Kidney epithelial cell (primary cell): ENCODE measurements at regions not wholly inside any gene's neighbourhood (a gene's known extent, or its start where the extent isn't known, plus 50 kb on each side); places are given as distances from the start of the nearest gene placed in this dataset.

Experiments
- DNase-seq: peaks from one replicate; pipeline ENCODE4 v3.0.0-alpha.2; 2010; ENCODE audit warnings: low read depth
- H3K27me3 ChIP-seq: 2 replicates; pipeline ENCODE4 v1.6.0; 2011; ENCODE audit warnings: low read length; ENCODE audit not compliant: control insufficient read depth, insufficient read depth
- H3K36me3 ChIP-seq: 2 replicates; pipeline ENCODE4 v1.5.1; 2011; ENCODE audit warnings: low read length; ENCODE audit not compliant: control insufficient read depth, insufficient read depth
- H3K4me3 ChIP-seq: 2 replicates; pipeline ENCODE4 v1.5.1; 2011; ENCODE audit warnings: low read depth, mild to moderate bottlenecking, control low read depth, low read length
- CTCF ChIP-seq: IDR thresholded peaks from 2 replicates; pipeline ENCODE4 v1.5.1; 2011; ENCODE audit warnings: mild to moderate bottlenecking, moderate library complexity, low read length, control low read depth, inconsistent platforms; ENCODE audit not compliant: insufficient read depth, poor library complexity, severe bottlenecking

- DNase-seq: no peak
- no peaks in the 10 kb centered on the region for H3K36me3 ChIP-seq
- TF ChIP-seq CTCF: no peak
- H3K4me3 ChIP-seq: no peak overlapping the region
- no peaks in the 10 kb centered on the region for H3K27me3 ChIP-seq
These were observed 950.7 kb upstream of the PRR20A start for GRCh38 chr13:56189978-56190377.

- Histone ChIP-seq H3K27me3 (no peaks in the 10 kb centered on the region), H3K4me3 (no peak overlapping the region), H3K36me3 (no peaks in the 10 kb centered on the region)
- no peak for DNase-seq
- no peak for TF ChIP-seq CTCF
These were observed 942.4 kb upstream of the PRR20A start for GRCh38 chr13:56198350-56198749.

- no peak for DNase-seq
- no peak overlapping the region for H3K4me3 ChIP-seq
- no peaks in the 10 kb centered on the region for H3K27me3 ChIP-seq
- TF ChIP-seq CTCF: no peak
- no peaks in the 10 kb centered on the region for H3K36me3 ChIP-seq
These were observed 938.9 kb upstream of the PRR20A start for GRCh38 chr13:56201834-56202233.

GRCh38 chr13:56216221-56216620, 924.5 kb upstream of the PRR20A start:
- DNase-seq: no peak
- no peak for TF ChIP-seq CTCF
- no peaks in the 10 kb centered on the region for H3K36me3 ChIP-seq
- no peaks in the 10 kb centered on the region for H3K27me3 ChIP-seq
- H3K4me3 ChIP-seq: no peak overlapping the region

GRCh38 chr13:56247692-56248091, 893.0 kb upstream of the PRR20A start:
- DNase-seq: no peak
- no peak for TF ChIP-seq CTCF
- H3K27me3 ChIP-seq: no peaks in the 10 kb centered on the region
- H3K36me3 ChIP-seq: no peaks in the 10 kb centered on the region
- H3K4me3 ChIP-seq: no peak overlapping the region

GRCh38 chr13:56271686-56272085, 869.0 kb upstream of the PRR20A start:
- Histone ChIP-seq H3K36me3 (no peaks in the 10 kb centered on the region), H3K4me3 (no peak overlapping the region), H3K27me3 (no peaks in the 10 kb centered on the region)
- DNase-seq: no peak
- TF ChIP-seq CTCF: no peak
